Endothelial cell of umbilical vein (primary cell): ENCODE measurements at regions not wholly inside any gene's neighbourhood (a gene's known extent, or its start where the extent isn't known, plus 50 kb on each side); places are given as distances from the start of the nearest gene placed in this dataset.

Experiments used
- BruUV-seq: library from RNA; stranded (reverse); fragments of 400-500 nt; replicated peaks from 2 replicates; lab custom pipeline; 2021; lab: Mats Ljungman, UMichigan
- CTCF ChIA-PET: fragments of 300-600, 350-600 bp; sonication (Branson Sonifier 250); formaldehyde crosslinking; loops from one replicate; lab custom pipeline; 2021; ENCODE audit warnings: antibody characterized with exemption, inconsistent platforms; lab: Charles Lee
- POLR2A ChIA-PET: fragments of 300-600, 350-600 bp; sonication (Branson Sonifier 250); formaldehyde crosslinking; loops from one replicate; lab custom pipeline; 2021; ENCODE audit warnings: antibody characterized with exemption, inconsistent platforms; lab: Charles Lee
- DNase-seq: peaks from one replicate; pipeline ENCODE4 v3.0.0-alpha.2; 2011; ENCODE audit warnings: low read depth, low spot score
- FAIRE-seq: peaks from 2 replicates; lab custom pipeline; 2011; peaks lifted over from hg19 to GRCh38; lab: Jason Lieb, UNC
- H2AFZ ChIP-seq: 2 replicates; pipeline ENCODE4 v1.6.0; 2012; ENCODE audit warnings: low read depth, low read length, control low read depth, inconsistent platforms
- H3K27ac ChIP-seq: 2 replicates; pipeline ENCODE4 v1.5.1; 2011; ENCODE audit warnings: low read depth, mild to moderate bottlenecking, control low read depth, low read length, moderate library complexity; ENCODE audit not compliant: insufficient read depth
- H3K27me3 ChIP-seq, 2 experiments: 2 replicates each; pipeline versions ENCODE4 v1.6.0 to v1.6.1; 2011; ENCODE audit warnings: low read length in 2 of 2, mixed read lengths in 1 of 2; ENCODE audit not compliant: control insufficient read depth in 2 of 2, insufficient read depth in 2 of 2
- H3K36me3 ChIP-seq, 2 experiments: 2 replicates in 1 of 2; 3 replicates in 1 of 2; pipeline ENCODE4 v1.5.1; 2011; ENCODE audit warnings: low read length in 2 of 2, mild to moderate bottlenecking in 1 of 2, moderate library complexity in 1 of 2; ENCODE audit not compliant: control insufficient read depth in 2 of 2, insufficient read depth in 2 of 2; ENCODE audit errors: extremely low read depth in 1 of 2
- H3K4me1 ChIP-seq: 3 replicates; pipeline ENCODE4 v1.5.1; 2011; ENCODE audit warnings: mild to moderate bottlenecking, low read length; ENCODE audit not compliant: control insufficient read depth, insufficient read depth; ENCODE audit errors: extremely low read depth
- H3K4me2 ChIP-seq: 2 replicates; pipeline ENCODE4 v1.6.1; 2011; ENCODE audit warnings: low read length, control low read depth, mixed read lengths; ENCODE audit not compliant: insufficient read depth
- H3K4me3 ChIP-seq, 3 experiments: fragments of 200-600 bp in 1 of 3; sonication (generic), shearing (Covaris generic) in 1 of 3; replicated peaks in 1 of 3; 2 replicates each; pipeline ENCODE4 v1.5.1; 2011 to 2016; ENCODE audit warnings: control low read depth in 3 of 3, low read length in 3 of 3, mild to moderate bottlenecking in 2 of 3, inconsistent platforms in 1 of 3, low read depth in 1 of 3, moderate library complexity in 1 of 3; ENCODE audit not compliant: insufficient read depth in 1 of 3
- H3K79me2 ChIP-seq: 2 replicates; pipeline ENCODE4 v1.6.0; 2012; ENCODE audit warnings: low read length, inconsistent platforms; ENCODE audit not compliant: control insufficient read depth, insufficient read depth
- H3K9ac ChIP-seq: replicated peaks from 2 replicates; pipeline ENCODE3; 2011; ENCODE audit warnings: low read length, control low read depth; ENCODE audit not compliant: insufficient read depth; ENCODE audit errors: extremely low read depth
- H3K9me1 ChIP-seq: replicated peaks from 3 replicates; pipeline ENCODE4 v1.6.0; 2011; ENCODE audit warnings: mild to moderate bottlenecking, low read length; ENCODE audit not compliant: control insufficient read depth, insufficient read depth; ENCODE audit errors: extremely low read depth
- H3K9me3 ChIP-seq: replicated peaks from 2 replicates; pipeline ENCODE4 v1.5.1; 2012; ENCODE audit warnings: low read length, inconsistent platforms; ENCODE audit not compliant: control insufficient read depth, insufficient read depth
- H4K20me1 ChIP-seq: replicated peaks from 2 replicates; pipeline ENCODE3; 2011; ENCODE audit warnings: mild to moderate bottlenecking, low read length; ENCODE audit not compliant: control insufficient read depth, insufficient read depth; ENCODE audit errors: extremely low read depth
- CTCF ChIP-seq, 2 donors: IDR thresholded peaks; 1 replicate in 1 of 2; 2 replicates in 1 of 2; pipeline ENCODE4 v1.5.1; 2011; ENCODE audit warnings: low read length in 2 of 2, mild to moderate bottlenecking in 2 of 2, moderate library complexity in 2 of 2, control low read depth in 1 of 2, inconsistent platforms in 1 of 2, low read depth in 1 of 2; ENCODE audit not compliant: insufficient read depth in 1 of 2; ENCODE audit errors: extremely low read depth in 1 of 2
- EZH2 ChIP-seq: IDR thresholded peaks from 2 replicates; pipeline ENCODE4 v1.6.1; 2012; ENCODE audit warnings: borderline replicate concordance, low read depth, mild to moderate bottlenecking, moderate library complexity, low read length, inconsistent platforms; ENCODE audit not compliant: severe bottlenecking
- FOS ChIP-seq: IDR thresholded peaks from 2 replicates; pipeline ENCODE4 v1.6.1; 2011; ENCODE audit warnings: mild to moderate bottlenecking, low read length, moderate library complexity, borderline replicate concordance; ENCODE audit not compliant: insufficient read depth
- GATA2 ChIP-seq: IDR thresholded peaks from 2 replicates; pipeline ENCODE4 v1.7.0; 2011; ENCODE audit warnings: low read depth, mild to moderate bottlenecking, moderate library complexity, mixed read lengths, low read length; ENCODE audit not compliant: insufficient read length, insufficient read depth
- JUN ChIP-seq: IDR thresholded peaks from 2 replicates; pipeline ENCODE4 v1.6.1; 2011; ENCODE audit warnings: borderline replicate concordance, low read depth; ENCODE audit not compliant: insufficient read length, insufficient read depth
- MAX ChIP-seq: IDR thresholded peaks from 2 replicates; pipeline ENCODE4 v1.6.1; 2011; ENCODE audit not compliant: insufficient read depth, insufficient read length
- MYC ChIP-seq: IDR thresholded peaks from one replicate; pipeline ENCODE4 v1.6.1; 2011; ENCODE audit warnings: mild to moderate bottlenecking, low read depth, low read length
- POLR2A ChIP-seq: IDR thresholded peaks from 2 replicates; pipeline ENCODE4 v1.6.1; 2012; ENCODE audit warnings: low read depth, mild to moderate bottlenecking, control low read depth, low read length
- POLR2AphosphoS5 ChIP-seq: IDR thresholded peaks from 2 replicates; pipeline ENCODE4 v1.6.1; 2012; ENCODE audit warnings: low read depth, mild to moderate bottlenecking, control low read depth, low read length, moderate library complexity; ENCODE audit not compliant: insufficient read depth
- dilution Hi-C: fragments of 300-500 bp; cut with MboI; formaldehyde crosslinking; loops from one replicate; pipeline ENCODE4 v1.15.0; 2019; ENCODE audit warnings: low sequenced_read_pairs; ENCODE audit not compliant: extremely low pct_ligation_motif_present
- intact Hi-C: fragments of 100-400 bp; cut with micrococcal nuclease; formaldehyde crosslinking; loops from one replicate; pipeline ENCODE4 v1.10.0; 2022

GRCh38 chr7:98755138-98755898 is 114.5 kb downstream of the TMEM130 start:
- no peaks in the 10 kb centered on the region for H3K9me1 ChIP-seq
- H3K36me3 ChIP-seq, result no peaks in the 10 kb centered on the region
- BruUV-seq, result no TSS peak
- H3K79me2 ChIP-seq, result no peaks in the 10 kb centered on the region
- H2AFZ ChIP-seq, result no peak overlapping the region
- H3K4me2 ChIP-seq, result no peak overlapping the region
- DNase-seq (no peak), FAIRE-seq (no peak)
- H3K27ac ChIP-seq, result no peak overlapping the region
- no peaks in the 10 kb centered on the region for H4K20me1 ChIP-seq
- intact Hi-C loops, result no loop called here
- H3K4me3 ChIP-seq, result no peak overlapping the region
- H3K27me3 ChIP-seq, result no peaks in the 10 kb centered on the region
- no peaks in the 10 kb centered on the region for H3K9me3 ChIP-seq
- CTCF ChIA-PET, result interaction anchor here (2.2 kb wide), 1 partner anchor 10 kb away, joined by 8 read pairs; no protein-coding TSS in a partner anchor
- no peak overlapping the region for H3K9ac ChIP-seq
- POLR2A ChIA-PET, result no interaction called here
- no peaks in the 10 kb centered on the region for H3K4me1 ChIP-seq
- TF ChIP-seq JUN, result no peak
- TF ChIP-seq MAX, result no peak
- no peak for TF ChIP-seq POLR2A
- no peak for TF ChIP-seq FOS
- no peak for TF ChIP-seq EZH2
- TF ChIP-seq GATA2, result no peak
- dilution Hi-C loops, result no loop called here

GRCh38 chr7:98758157-98758556 is 111.7 kb downstream of the TMEM130 start:
- Histone ChIP-seq H3K36me3 (no peaks in the 10 kb centered on the region), H3K27me3 (no peaks in the 10 kb centered on the region), H3K4me1 (no peaks in the 10 kb centered on the region), H3K9ac (no peak overlapping the region), H3K79me2 (no peaks in the 10 kb centered on the region), H3K4me2 (no peak overlapping the region), H2AFZ (no peak overlapping the region), H3K9me3 (no peaks in the 10 kb centered on the region), H3K4me3 (no peak overlapping the region), H3K27ac (no peak overlapping the region), H3K9me1 (no peaks in the 10 kb centered on the region), H4K20me1 (no peaks in the 10 kb centered on the region)
- ChIA-PET POLR2A (no interaction called here), CTCF (no interaction called here)
- no peak for DNase-seq
- intact Hi-C loops, result no loop called here
- no TSS peak for BruUV-seq
- FAIRE-seq, result no peak
- TF ChIP-seq POLR2AphosphoS5, result no peak
- TF ChIP-seq MYC, result no peak
- no peak for TF ChIP-seq FOS
- no peak for TF ChIP-seq CTCF (IDR thresholded peaks at IDR 0.05; ENCODE audit: extremely low read depth in 1 of 2, insufficient read depth in 1 of 2, low read depth in 1 of 2, low read length in 2 of 2)
- TF ChIP-seq MAX, result no peak
- no peak for TF ChIP-seq EZH2
- no peak for TF ChIP-seq GATA2
- no peak for TF ChIP-seq POLR2A
- TF ChIP-seq JUN, result no peak
- dilution Hi-C loops, result no loop called here
